Esophagus squamous epithelium (tissue), 5 donors: ENCODE measurements at regions not wholly inside any gene's neighbourhood (a gene's known extent, or its start where the extent isn't known, plus 50 kb on each side); places are given as distances from the start of the nearest gene placed in this dataset.

Source experiments
- DNase-seq: peaks from one replicate; lab custom pipeline; 2025; lab: John Stamatoyannopoulos, UW
- H3K27ac ChIP-seq, 4 donors: fragments of 200-600 bp; sonication (generic); one replicate each; pipeline ENCODE4 v1.5.1; 2016 to 2019; ENCODE audit warnings: mild to moderate bottlenecking in 1 of 4
- H3K27me3 ChIP-seq, 4 donors: fragments of 200-600 bp; sonication (generic); 1 replicate in 3 of 4; 2 replicates in 1 of 4; pipeline versions ENCODE4 v1.5.1 to v1.6.0; 2017 to 2021; ENCODE audit warnings: antibody characterized with exemption in 1 of 4
- H3K36me3 ChIP-seq, 3 donors: fragments of 200-600 bp; sonication (generic); one replicate each; pipeline ENCODE4 v1.5.1; 2016 to 2019
- H3K4me1 ChIP-seq, 3 donors: fragments of 200-600 bp; sonication (generic); one replicate each; pipeline ENCODE4 v1.5.1; 2017 to 2019
- H3K4me3 ChIP-seq, 4 donors: fragments of 200-600 bp; sonication (generic); 1 replicate in 3 of 4; 2 replicates in 1 of 4; pipeline ENCODE4 v1.5.1; 2016 to 2019; ENCODE audit warnings: mild to moderate bottlenecking in 2 of 4, moderate library complexity in 1 of 4
- H3K9me3 ChIP-seq, 3 donors: fragments of 200-600 bp; sonication (generic); one replicate each; pipeline ENCODE4 v1.5.1; 2016 to 2019
- CTCF ChIP-seq, 6 experiments: fragments of 450-650 bp in 4 of 6; fragments of 200-600 bp in 2 of 6; sonication (generic) in 2 of 6; IDR thresholded peaks; one replicate each; pipeline ENCODE4 v1.5.1; 2016 to 2019; ENCODE audit warnings: antibody characterized with exemption in 6 of 6, mild to moderate bottlenecking in 4 of 6, moderate library complexity in 4 of 6
- POLR2A ChIP-seq, 4 donors: fragments of 450-650 bp; IDR thresholded peaks; one replicate each; pipeline ENCODE4 v1.6.1; 2017; ENCODE audit warnings: antibody characterized with exemption in 4 of 4, mild to moderate bottlenecking in 4 of 4, moderate library complexity in 3 of 4
- whole genome bisulfite sequencing, 2 donors: methylation state at CpG; one replicate each; pipeline ENCODE4 v1.1.5; 2018; 5-methylcytosine and 5-hydroxymethylcytosine counted together
- intact Hi-C: fragments of 100-400 bp; cut with DNase I; formaldehyde crosslinking; loops from one replicate; pipeline ENCODE4 v1.15.0; 2022
- donor health status: DM: yes; HTN: yes; CAD: no.

GRCh38 chr14:36020120-36021029 is 156.1 kb downstream of the PTCSC3 start:
- Histone ChIP-seq H3K27me3 (no peaks in the 10 kb centered on the region), H3K27ac (no peak overlapping the region), H3K4me1 (no peaks in the 10 kb centered on the region), H3K4me3 (no peak overlapping the region), H3K36me3 (no peaks in the 10 kb centered on the region), H3K9me3 (no peaks in the 10 kb centered on the region)
- intact Hi-C loops: no loop called here
- WGBS, 2 donors: 50 to 54% methylated on average over 8 of the region's 8 CpGs
- TF ChIP-seq POLR2A (IDR thresholded peaks at IDR 0.05): no peak
- TF ChIP-seq CTCF (IDR thresholded peaks at IDR 0.05): no peak
- DNase-seq: no peak

DNA sequence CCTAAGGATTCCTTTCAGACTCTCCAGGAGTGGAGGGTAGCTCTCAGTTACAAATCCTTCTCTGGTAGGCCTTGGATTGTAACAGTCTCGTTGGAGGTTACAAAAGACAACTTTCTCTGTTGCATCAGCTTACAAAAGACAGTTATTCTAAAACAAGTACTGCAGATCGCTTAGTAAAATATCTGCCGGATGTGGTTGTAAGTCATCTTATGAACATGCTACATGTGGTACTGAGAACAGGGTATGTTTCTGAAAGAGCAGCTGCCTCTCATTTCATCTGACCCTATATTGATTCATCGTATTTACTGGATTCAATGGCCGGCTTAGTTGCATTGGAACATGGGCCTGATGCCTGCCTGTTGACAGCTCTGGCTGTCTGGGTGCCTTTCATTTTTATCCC is 157.4 kb downstream of the PTCSC3 start:
- intact Hi-C loops: no loop called here

DNA sequence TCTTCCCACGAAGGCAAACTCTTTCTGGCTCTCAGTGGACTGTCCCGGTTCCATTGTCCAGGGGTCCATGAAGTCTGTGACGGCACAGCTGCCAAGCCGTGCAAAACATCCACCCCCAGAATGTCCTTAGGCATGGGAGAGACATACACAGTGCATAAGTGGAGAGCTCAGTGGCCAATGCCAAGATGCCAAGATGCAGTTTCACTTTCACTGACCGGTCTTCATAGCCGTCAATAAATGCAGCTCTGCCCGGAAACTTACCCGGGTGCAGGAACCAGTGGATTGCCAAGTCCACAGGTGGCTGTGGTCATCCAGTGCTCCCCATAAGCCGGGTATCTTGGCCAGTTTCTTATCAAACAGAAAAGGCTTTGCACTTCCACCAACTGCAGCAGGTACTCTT is 162.3 kb downstream of the PTCSC3 start:
- Histone ChIP-seq H3K36me3 (no peaks in the 10 kb centered on the region), H3K4me3 (no peak overlapping the region), H3K4me1 (no peaks in the 10 kb centered on the region), H3K27me3 (no peaks in the 10 kb centered on the region), H3K9me3 (no peaks in the 10 kb centered on the region), H3K27ac (no peak overlapping the region)
- intact Hi-C loops: no loop called here
- 72 to 80% methylated on average over 1 to 8 of the region's 9 CpGs for WGBS, 2 donors
- no peak for TF ChIP-seq CTCF (IDR thresholded peaks at IDR 0.05)
- no peak for TF ChIP-seq POLR2A (IDR thresholded peaks at IDR 0.05)
- DNase-seq: no peak

More for the DNA sequence above, 157.4 kb downstream of the PTCSC3 start:
- H3K9me3 ChIP-seq: no peaks in the 10 kb centered on the region
- 67 to 80% methylated on average over 5 of the region's 5 CpGs for WGBS, 2 donors
- no peak for TF ChIP-seq POLR2A (IDR thresholded peaks at IDR 0.05)
- H3K4me3 ChIP-seq: no peak overlapping the region
- no peaks in the 10 kb centered on the region for H3K4me1 ChIP-seq
- H3K27me3 ChIP-seq: no peaks in the 10 kb centered on the region
- no peak for DNase-seq
- no peaks in the 10 kb centered on the region for H3K36me3 ChIP-seq
- H3K27ac ChIP-seq: no peak overlapping the region

- H3K4me3 ChIP-seq: no peak overlapping the region
- H3K27ac ChIP-seq: no peak overlapping the region
- H3K36me3 ChIP-seq: no peaks in the 10 kb centered on the region
- TF ChIP-seq POLR2A (IDR thresholded peaks at IDR 0.05) (no peak), CTCF (IDR thresholded peaks at IDR 0.05) (no peak)
- intact Hi-C loops: no loop called here
- DNase-seq: no peak
- no peaks in the 10 kb centered on the region for H3K9me3 ChIP-seq
- H3K4me1 ChIP-seq: no peaks in the 10 kb centered on the region
- no peaks in the 10 kb centered on the region for H3K27me3 ChIP-seq
- WGBS, 2 donors: 74 to 90% methylated on average over 2 to 3 of the region's 3 CpGs
These were observed 163.0 kb downstream of the PTCSC3 start for GRCh38 chr14:36013483-36013882.

GRCh38 chr14:36012621-36013020 is 163.9 kb downstream of the PTCSC3 start:
- intact Hi-C loops: no loop called here
- 53 to 59% methylated on average over 5 to 6 of the region's 7 CpGs for WGBS, 2 donors
- Histone ChIP-seq H3K4me3 (no peak overlapping the region), H3K36me3 (no peaks in the 10 kb centered on the region), H3K4me1 (no peaks in the 10 kb centered on the region), H3K27me3 (no peaks in the 10 kb centered on the region), H3K9me3 (no peaks in the 10 kb centered on the region), H3K27ac (no peak overlapping the region)
- TF ChIP-seq CTCF (IDR thresholded peaks at IDR 0.05): no peak
- TF ChIP-seq POLR2A (IDR thresholded peaks at IDR 0.05): no peak
- DNase-seq: no peak
